HFFc6 (cell line): ENCODE measurements at regions not wholly inside any gene's neighbourhood (a gene's known extent, or its start where the extent isn't known, plus 50 kb on each side); places are given as distances from the start of the nearest gene placed in this dataset.

Experiments
- DNase-seq: peaks from one replicate; pipeline ENCODE4 v3.0.0-alpha.2; 2018
- H3K27ac Mint-ChIP-seq: 2 replicates; pipeline ENCODE4 v1.8.0; 2020; ENCODE audit warnings: mild to moderate bottlenecking, mixed read lengths
- H3K27me3 Mint-ChIP-seq: 2 replicates; pipeline ENCODE4 v1.8.0; 2021; ENCODE audit warnings: mild to moderate bottlenecking, moderate library complexity, mixed read lengths; ENCODE audit not compliant: insufficient read depth
- H3K36me3 Mint-ChIP-seq: 2 replicates; pipeline ENCODE4 v1.8.0; 2021; ENCODE audit warnings: low read depth, mixed read lengths
- H3K4me1 Mint-ChIP-seq: 2 replicates; pipeline ENCODE4 v1.8.0; 2020; ENCODE audit warnings: low read depth, mixed read lengths
- H3K4me3 Mint-ChIP-seq: 2 replicates; pipeline ENCODE4 v1.8.0; 2020; ENCODE audit warnings: mild to moderate bottlenecking, moderate library complexity, mixed read lengths
- H3K9me3 Mint-ChIP-seq: 2 replicates; pipeline ENCODE4 v1.8.0; 2020; ENCODE audit warnings: mild to moderate bottlenecking, mixed read lengths
- CTCF ChIP-seq: fragments of 200-600 bp; sonication (generic); IDR thresholded peaks from 2 replicates; pipeline ENCODE4 v1.5.0; 2021; ENCODE audit warnings: antibody characterized with exemption, mild to moderate bottlenecking

- no peak for DNase-seq
- no peak for TF ChIP-seq CTCF
- Mint-ChIP-seq H3K36me3 (peaks cover 19% of the 10 kb centered on the region), H3K27ac (no peak overlapping the region), H3K4me3 (no peak overlapping the region), H3K27me3 (peaks cover 25% of the 10 kb centered on the region), H3K4me1 (no peaks in the 10 kb centered on the region; the same call in 1 of the 2 replicates), H3K9me3 (peaks cover 27% of the 10 kb centered on the region)
Observed at GRCh38 chr5:135163391-135163790, 129.4 kb upstream of the PITX1 start.

GRCh38 chr5:135162661-135163265, 128.7 kb upstream of the PITX1 start:
- no peak for DNase-seq
- Mint-ChIP-seq H3K36me3 (peaks cover 19% of the 10 kb centered on the region), H3K27me3 (peaks cover 22% of the 10 kb centered on the region), H3K9me3 (peaks cover 32% of the 10 kb centered on the region), H3K4me3 (no peak overlapping the region), H3K27ac (no peak overlapping the region), H3K4me1 (no peaks in the 10 kb centered on the region; the same call in 1 of the 2 replicates)
- peak; percentile 45 for TF ChIP-seq CTCF

GRCh38 chr5:135161221-135161620, 127.2 kb upstream of the PITX1 start:
- TF ChIP-seq CTCF: no peak
- Mint-ChIP-seq H3K27me3 (peaks cover 23% of the 10 kb centered on the region), H3K4me3 (no peak overlapping the region), H3K4me1 (no peaks in the 10 kb centered on the region; the same call in 1 of the 2 replicates), H3K27ac (no peak overlapping the region), H3K9me3 (peaks cover 32% of the 10 kb centered on the region), H3K36me3 (peaks cover 19% of the 10 kb centered on the region)
- DNase-seq: no peak

- no peak for DNase-seq
- peaks cover 25% of the 10 kb centered on the region for H3K27me3 Mint-ChIP-seq
Observed at GRCh38 chr5:135160036-135160675, 126.1 kb upstream of the PITX1 start.

GRCh38 chr5:135159626-135160025, 125.6 kb upstream of the PITX1 start:
- DNase-seq: no peak
- TF ChIP-seq CTCF: no peak
- no peak overlapping the region for H3K4me3 Mint-ChIP-seq
- peaks cover 32% of the 10 kb centered on the region for H3K9me3 Mint-ChIP-seq
- peaks cover 19% of the 10 kb centered on the region for H3K36me3 Mint-ChIP-seq
- no peaks in the 10 kb centered on the region; the same call in 1 of the 2 replicates for H3K4me1 Mint-ChIP-seq
- no peak overlapping the region for H3K27ac Mint-ChIP-seq
- peaks cover 22% of the 10 kb centered on the region for H3K27me3 Mint-ChIP-seq

More at GRCh38 chr5:135160036-135160675, 126.1 kb upstream of the PITX1 start:
- H3K9me3 Mint-ChIP-seq: peaks cover 32% of the 10 kb centered on the region
- TF ChIP-seq CTCF: no peak
- H3K4me3 Mint-ChIP-seq: no peak overlapping the region
- H3K4me1 Mint-ChIP-seq: no peaks in the 10 kb centered on the region; the same call in 1 of the 2 replicates
- H3K36me3 Mint-ChIP-seq: peaks cover 19% of the 10 kb centered on the region
- no peak overlapping the region for H3K27ac Mint-ChIP-seq
